DMS 273 (cell line): ENCODE measurements at regions not wholly inside any gene's neighbourhood (a gene's known extent, or its start where the extent isn't known, plus 50 kb on each side); places are given as distances from the start of the nearest gene placed in this dataset.
"Not testable (repeated sequence)": the region's sequence is repeated elsewhere in the genome, so short reads cannot be mapped to it uniquely, and the experiment has no call there.

Source experiments
- DNase-seq: peaks from one replicate; lab custom pipeline; 2025; ENCODE audit not compliant: unreplicated experiment; lab: John Stamatoyannopoulos, UW

DNA sequence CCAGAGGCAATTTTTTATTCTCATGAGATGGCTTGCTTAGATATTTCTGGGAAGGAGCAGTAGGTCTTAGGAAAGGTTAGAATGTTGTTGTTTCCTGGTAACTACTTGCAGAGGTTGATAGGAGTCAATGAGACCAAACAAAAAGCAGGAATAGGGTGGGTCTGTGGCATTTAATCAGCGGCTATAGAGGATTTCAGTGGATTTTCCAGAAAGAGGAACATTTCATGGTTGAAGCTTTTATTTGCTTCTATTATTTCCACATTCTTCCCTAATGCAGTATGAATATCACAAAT, 111.3 kb upstream of the PALMD start:
- no peak for DNase-seq

DNA sequence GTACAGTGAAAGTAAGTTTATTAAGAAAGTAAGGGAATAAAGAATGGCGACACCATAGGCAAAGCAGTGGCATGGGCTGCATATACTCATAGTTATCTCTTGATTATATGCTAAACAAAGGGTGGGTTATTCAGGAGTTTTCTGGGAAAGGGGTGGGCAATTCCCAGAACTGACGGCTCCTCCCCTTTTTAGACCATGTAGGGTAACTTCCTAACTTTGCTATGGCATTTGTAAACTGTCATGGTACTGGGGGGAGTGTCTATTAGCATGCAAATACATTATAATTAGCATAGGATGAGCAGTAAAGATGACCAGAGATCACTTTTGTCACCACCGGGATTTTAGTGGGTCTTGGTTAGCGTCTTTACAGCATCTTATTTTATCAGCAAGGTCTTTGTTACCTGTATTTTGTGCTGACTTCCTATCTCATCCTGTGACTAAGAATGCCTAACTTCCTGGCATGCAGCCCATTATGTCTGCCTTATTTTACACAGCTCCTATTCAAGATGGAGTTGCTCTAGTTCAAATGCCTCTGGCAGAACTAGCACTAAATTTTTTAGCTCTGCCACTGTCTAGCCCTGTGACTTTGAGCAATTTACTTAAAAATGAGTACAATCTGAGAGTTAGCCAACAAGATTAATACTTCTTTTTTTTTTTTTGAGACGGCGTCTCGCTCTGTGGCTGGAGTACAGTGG, 110.3 kb upstream of the PALMD start:
- DNase-seq = no peak

GRCh38 chr1:99537886-99538617, 107.9 kb upstream of the PALMD start:
- no peak for DNase-seq

DNA sequence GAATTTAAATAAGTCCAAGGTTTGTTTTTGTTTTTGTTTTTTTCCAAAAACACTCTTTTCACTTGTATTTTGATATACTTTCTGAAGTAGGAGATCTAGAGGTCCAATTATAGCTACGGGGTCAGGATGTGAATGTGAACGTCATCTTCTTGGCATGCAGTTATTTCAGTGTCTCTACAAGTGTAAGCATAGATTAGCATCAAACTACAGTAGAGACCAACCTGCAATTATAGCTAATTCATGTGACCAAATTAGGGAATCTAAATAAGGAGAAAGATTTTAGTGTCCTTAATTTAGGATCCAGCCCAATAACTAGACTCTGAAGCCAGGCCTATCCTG, 107.3 kb upstream of the PALMD start:
- no peak for DNase-seq

GRCh38 chr1:99539131-99539530, 106.8 kb upstream of the PALMD start:
- DNase-seq = no peak

DNA sequence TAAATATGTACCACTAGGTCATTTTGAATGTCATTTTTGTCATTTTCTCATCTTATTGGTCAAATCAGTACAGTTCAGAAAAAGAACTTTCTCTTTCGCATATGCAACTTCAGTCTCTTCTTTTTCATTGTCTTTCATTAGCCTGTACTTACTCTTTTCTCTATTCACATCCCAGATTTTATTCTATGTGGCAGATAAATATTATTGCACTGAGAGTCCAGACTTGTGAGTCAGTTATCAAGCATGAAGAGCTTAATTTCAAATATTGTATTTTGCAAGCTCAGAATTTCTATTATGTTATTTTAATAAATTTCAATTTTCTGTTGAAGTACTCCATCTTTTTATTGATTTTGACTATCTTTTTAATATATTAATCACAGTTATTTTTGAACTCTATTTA, 105.2 kb upstream of the PALMD start:
- DNase-seq = no peak

DNA sequence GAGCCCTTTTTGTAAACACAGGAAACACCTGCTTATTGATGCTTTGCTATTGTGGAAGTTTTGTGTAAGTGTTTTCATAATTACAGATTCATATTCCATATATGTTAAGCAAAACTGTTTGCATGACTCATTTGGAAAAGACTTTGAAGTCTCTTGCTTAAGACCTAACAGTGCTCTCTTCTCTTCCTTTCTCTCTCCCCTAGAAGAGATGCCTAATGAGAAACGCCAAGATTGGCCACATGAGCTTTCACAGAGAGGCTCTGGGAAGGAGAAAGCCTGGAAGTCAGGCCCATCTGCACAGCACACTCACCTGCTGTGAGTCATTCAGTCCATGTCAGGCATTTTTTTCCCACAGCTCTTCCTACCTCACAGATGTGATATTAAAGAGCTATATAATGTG, 101.6 kb upstream of the PALMD start:
- peak; percentile 23 for DNase-seq

GRCh38 chr1:99546432-99547416, 99.2 kb upstream of the PALMD start:
- no peak for DNase-seq

- DNase-seq = peak; percentile 86
These were observed 96.8 kb upstream of the PALMD start for GRCh38 chr1:99548943-99549605.

GRCh38 chr1:99550198-99550597, 95.7 kb upstream of the PALMD start:
- DNase-seq = no peak

DNA sequence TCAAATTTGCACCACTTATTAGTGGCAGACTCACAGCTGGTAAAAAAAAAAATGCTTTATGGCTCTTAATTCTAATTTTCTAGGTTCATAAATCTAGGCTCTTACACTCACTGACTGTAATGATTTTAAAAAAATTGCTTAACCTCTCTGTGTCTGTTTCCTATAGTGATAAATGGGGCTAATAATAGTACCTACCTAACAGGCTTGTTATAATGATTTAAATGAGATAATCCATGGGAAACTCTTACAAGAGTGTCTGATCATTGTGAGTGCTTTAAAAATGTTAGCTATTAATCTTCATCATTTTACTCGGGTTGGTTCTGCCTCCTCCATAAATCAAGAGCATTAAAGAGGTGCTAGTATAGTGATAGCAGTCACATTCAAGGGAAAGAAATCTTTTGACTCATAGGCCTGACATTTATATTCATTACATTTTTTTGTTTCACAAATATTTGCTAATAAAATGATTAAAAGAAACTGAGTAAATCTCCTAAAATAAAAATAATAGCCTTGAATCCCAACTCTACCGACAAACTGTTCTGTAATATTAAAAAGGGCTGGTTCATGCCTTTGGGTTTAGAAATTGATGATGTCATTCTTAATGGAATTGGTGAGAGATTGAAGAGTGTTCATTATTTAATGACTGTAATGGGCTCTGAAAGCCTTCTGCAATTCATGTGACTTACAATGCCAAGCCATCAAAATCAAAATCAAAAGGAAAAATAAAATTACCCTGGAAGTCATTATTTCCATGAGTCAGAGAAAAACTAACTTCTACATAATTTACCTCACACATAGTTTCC, 93.9 kb upstream of the PALMD start:
- no peak for DNase-seq

DNA sequence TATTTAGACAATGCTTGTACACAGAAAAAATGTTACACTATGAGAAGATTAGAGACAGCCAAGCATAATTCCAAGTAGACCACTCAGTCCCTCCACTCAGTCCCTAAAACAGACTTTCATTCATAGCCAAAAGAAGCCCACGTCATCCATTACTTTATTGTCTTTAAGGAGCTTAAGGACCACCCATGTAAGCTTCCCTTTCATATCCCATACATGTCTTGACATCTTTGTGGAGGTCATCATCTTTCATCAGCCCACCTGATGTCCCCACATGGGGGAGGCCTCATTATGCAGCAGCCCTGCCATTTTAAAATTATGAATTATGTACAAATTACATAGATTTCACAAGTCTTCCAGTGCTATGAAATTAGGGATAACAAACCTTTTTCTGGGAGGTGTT, 92.6 kb upstream of the PALMD start:
- DNase-seq = no peak

DNA sequence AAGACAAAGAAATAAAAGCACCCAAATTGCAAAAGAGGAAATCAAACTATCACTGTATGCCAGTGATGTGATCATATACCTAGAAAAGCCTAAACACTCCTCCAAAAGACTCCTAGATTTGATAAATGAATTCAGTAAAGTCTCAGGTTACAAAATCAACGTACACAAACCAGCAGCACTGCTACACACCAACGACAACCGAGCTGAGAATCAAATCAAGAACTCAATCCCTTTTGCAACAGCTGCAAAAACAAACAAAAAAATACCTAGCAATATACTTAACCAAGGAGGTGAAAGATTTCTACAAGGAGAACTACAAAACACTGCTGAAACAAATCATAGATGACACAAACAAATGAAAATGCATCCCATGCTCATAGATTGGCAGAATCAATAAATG, 92.1 kb upstream of the PALMD start:
- DNase-seq = not testable (repeated sequence)

- no peak for DNase-seq
These were observed 91.2 kb upstream of the PALMD start for GRCh38 chr1:99554727-99555126.

- DNase-seq = no peak
These were observed 88.2 kb upstream of the PALMD start for GRCh38 chr1:99557546-99558202.

GRCh38 chr1:99559166-99559565, 86.7 kb upstream of the PALMD start:
- no peak for DNase-seq

DNA sequence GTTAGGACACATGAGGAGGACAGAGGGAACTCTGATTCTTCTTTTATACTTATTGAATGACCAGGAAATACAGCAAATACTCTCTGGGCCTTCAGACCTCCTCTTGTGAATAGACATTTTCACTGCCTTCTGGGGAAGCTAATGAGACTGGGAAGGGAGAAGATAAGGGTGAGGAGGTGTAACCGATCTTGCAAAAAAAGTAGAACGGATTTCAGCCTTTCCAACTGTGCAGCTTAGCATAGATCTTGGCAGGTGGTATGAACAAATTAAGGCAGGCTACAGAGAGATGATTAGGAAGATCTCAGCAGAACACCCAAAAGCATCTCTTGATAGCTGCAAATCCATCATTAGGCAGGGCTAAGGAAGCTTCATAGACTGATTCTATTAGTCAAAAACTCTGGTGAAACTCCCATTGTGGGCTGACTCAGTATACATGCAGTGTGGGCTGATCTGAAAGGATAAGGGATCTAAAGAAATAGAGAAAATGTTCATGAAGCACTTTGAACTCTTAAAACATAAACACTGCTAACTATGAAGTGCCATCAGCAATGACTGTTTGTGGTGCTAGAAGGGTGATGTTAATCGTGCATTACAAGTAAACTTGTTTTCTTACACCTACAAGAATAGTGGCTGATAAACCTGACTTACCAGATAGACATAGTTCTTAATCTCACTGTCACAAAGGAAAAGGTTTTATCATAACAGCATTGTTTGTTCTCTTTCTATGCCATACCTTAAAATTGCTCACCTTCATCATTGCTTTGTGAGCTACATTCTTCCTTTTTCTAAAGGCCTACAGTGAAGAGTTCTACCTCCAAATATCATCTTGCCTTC, 85.5 kb upstream of the PALMD start:
- DNase-seq = no peak

DNA sequence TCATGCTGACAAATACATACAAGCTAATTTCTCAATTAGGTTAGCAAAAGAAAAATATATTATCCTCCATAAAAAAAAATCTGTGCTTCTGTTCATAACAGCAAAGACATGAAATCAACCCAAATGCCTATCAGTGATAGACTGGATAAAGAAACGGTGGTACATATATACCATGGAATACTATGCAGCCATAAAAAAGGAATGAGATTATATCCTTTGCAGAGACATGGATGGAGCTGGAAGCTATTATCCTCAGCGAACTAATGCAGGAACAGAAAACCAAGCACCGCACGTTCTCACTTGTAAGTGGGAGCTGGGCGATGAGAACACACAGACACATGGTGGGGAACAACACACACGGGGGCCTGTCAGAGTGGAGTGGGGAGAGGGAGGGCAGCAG, 84.0 kb upstream of the PALMD start:
- no peak for DNase-seq

DNA sequence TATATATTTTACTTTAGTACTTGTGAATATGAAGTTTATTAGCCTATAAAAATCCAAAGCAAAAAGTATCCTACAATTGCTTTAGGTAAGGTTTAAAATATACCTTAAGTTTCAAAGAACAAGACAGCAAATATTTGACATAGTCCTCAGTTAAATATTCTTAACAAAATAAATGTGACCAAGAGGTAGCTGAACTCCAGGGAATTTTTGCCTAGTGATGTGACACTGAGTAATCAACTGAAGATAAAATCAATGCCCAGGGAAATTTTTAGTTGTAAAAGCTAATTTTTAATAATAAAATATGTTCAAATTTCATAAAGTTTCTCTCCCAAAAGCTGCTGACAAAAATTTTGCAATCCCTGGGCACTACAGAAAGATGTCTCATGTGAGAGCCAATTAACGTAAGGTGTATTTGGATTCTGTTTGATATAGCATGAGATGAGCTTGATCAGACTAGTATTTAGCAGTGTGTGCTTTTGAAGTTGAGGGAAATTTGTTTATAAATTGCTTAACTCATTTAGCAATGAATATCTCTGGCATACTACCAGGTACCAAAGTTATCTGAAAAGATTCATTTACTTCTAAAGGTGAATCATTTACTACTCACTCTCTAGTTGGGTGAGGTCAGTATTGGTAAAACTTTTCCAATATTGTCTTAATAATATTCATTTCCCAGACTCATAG, 80.2 kb upstream of the PALMD start:
- no peak for DNase-seq
